DOHH2 (cell line): ENCODE measurements at regions not wholly inside any gene's neighbourhood (a gene's known extent, or its start where the extent isn't known, plus 50 kb on each side); places are given as distances from the start of the nearest gene placed in this dataset.
"Not testable (repeated sequence)": the region's sequence is repeated elsewhere in the genome, so short reads cannot be mapped to it uniquely, and the experiment has no call there.

ENCODE experiments used
- EZH2phosphoT487 ChIP-seq: fragments of 200-600 bp; sonication (generic); IDR thresholded peaks from 2 replicates; pipeline ENCODE4 v1.6.1; 2017; ENCODE audit warnings: borderline replicate concordance, mild to moderate bottlenecking, antibody characterized with exemption, low read length, moderate library complexity, mixed read lengths
- TF ChIP-seq, protein P1 (sequence below): fragments of 200-600 bp; sonication (generic); IDR thresholded peaks from one replicate; pipeline ENCODE4 v1.5.1; 2014; ENCODE audit warnings: antibody characterized with exemption, mild to moderate bottlenecking, low read depth, low read length; ENCODE audit not compliant: poor library complexity, severe bottlenecking

DNA sequence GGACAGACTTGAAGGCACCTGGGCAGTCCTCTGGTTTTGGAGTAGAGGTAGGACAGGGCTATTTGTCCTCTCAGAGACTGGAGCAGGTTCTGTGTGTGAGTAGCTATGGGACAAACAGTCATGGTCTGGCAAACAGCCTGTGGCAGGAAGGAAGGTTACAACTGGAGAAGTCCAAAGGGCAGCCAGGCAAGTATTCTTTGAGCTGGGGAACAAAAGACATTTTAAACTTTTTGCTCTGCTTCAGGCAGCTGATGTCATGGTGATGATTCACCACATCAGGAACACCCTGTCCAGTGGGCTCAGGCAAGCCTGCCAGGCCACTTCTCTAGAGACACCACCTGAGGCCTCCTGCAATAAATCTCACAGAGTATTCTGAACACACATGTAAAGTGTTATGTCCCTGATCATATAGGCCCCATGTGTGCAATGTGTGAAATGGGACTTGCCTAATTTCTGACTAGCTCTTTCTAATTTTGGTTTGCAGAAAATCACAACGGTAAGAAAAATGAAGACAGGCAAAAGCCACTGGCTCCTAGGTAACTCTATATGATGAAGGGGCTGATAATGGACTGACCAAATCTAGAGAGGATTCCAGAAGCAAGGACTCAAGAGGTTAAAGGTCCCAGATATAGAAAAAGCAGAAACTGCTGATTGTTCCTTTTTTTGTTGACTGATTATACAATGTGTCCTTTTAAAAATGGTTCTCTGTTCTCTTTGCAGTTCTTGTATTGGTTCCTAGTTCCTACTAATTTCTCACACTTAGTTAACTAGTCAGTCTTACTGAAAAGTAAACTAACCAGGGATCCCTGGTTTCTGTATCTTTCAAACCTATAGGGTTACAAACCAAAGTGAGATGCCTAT is 58.7 kb downstream of the PPIAL4G start:
- TF ChIP-seq, protein P1, sequence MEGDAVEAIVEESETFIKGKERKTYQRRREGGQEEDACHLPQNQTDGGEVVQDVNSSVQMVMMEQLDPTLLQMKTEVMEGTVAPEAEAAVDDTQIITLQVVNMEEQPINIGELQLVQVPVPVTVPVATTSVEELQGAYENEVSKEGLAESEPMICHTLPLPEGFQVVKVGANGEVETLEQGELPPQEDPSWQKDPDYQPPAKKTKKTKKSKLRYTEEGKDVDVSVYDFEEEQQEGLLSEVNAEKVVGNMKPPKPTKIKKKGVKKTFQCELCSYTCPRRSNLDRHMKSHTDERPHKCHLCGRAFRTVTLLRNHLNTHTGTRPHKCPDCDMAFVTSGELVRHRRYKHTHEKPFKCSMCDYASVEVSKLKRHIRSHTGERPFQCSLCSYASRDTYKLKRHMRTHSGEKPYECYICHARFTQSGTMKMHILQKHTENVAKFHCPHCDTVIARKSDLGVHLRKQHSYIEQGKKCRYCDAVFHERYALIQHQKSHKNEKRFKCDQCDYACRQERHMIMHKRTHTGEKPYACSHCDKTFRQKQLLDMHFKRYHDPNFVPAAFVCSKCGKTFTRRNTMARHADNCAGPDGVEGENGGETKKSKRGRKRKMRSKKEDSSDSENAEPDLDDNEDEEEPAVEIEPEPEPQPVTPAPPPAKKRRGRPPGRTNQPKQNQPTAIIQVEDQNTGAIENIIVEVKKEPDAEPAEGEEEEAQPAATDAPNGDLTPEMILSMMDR = not testable (repeated sequence)
- not testable (repeated sequence) for TF ChIP-seq EZH2phosphoT487
